ENCODE measurements at regions not wholly inside any gene's neighbourhood (a gene's known extent, or its start where the extent isn't known, plus 50 kb on each side); places are given as distances from the start of the nearest gene placed in this dataset.

- in situ Hi-C loops (cut with HindIII; ENCODE audit: low pct_unique_long_range_greater_than_20kb, low sequenced_read_pairs) (no loop called here), intact Hi-C loops (cut with micrococcal nuclease; ENCODE audit: unreplicated experiment) (no loop called here)
- POLR2A ChIA-PET: no interaction called here
- H3K4me1 ChIP-seq (ENCODE audit: control insufficient read depth, insufficient read depth, low read length): no peaks in the 10 kb centered on the region
- no peak overlapping the region for H3K27ac ChIP-seq (ENCODE audit: low read length)
- no peaks in the 10 kb centered on the region for H3K36me3 ChIP-seq (ENCODE audit: control insufficient read depth, insufficient read depth, low read length)
- no peaks in the 10 kb centered on the region for H3K9me3 ChIP-seq (ENCODE audit: control insufficient read depth, insufficient read depth, low read depth, low read length)
- ATAC-seq (no peak), DNase-seq (ENCODE audit: low read depth, low spot score) (no peak)
- TF ChIP-seq, protein P1, sequence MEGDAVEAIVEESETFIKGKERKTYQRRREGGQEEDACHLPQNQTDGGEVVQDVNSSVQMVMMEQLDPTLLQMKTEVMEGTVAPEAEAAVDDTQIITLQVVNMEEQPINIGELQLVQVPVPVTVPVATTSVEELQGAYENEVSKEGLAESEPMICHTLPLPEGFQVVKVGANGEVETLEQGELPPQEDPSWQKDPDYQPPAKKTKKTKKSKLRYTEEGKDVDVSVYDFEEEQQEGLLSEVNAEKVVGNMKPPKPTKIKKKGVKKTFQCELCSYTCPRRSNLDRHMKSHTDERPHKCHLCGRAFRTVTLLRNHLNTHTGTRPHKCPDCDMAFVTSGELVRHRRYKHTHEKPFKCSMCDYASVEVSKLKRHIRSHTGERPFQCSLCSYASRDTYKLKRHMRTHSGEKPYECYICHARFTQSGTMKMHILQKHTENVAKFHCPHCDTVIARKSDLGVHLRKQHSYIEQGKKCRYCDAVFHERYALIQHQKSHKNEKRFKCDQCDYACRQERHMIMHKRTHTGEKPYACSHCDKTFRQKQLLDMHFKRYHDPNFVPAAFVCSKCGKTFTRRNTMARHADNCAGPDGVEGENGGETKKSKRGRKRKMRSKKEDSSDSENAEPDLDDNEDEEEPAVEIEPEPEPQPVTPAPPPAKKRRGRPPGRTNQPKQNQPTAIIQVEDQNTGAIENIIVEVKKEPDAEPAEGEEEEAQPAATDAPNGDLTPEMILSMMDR (IDR thresholded peaks at IDR 0.05): no peak
- TF ChIP-seq TCF7L2 (IDR thresholded peaks at IDR 0.05; ENCODE audit: low read depth, low read length): no peak
- no peak for TF ChIP-seq REST (IDR thresholded peaks at IDR 0.05; ENCODE audit: insufficient read depth in 1 of 2, low read depth in 2 of 2, low read length in 1 of 2)
- no peak for TF ChIP-seq POLR2AphosphoS5 (IDR thresholded peaks at IDR 0.05; ENCODE audit: low read depth, low read length)
- TF ChIP-seq SIN3A (IDR thresholded peaks at IDR 0.05; ENCODE audit: borderline replicate concordance, insufficient read depth, low read depth, low read length): no peak
- H3K27me3 ChIP-seq (ENCODE audit: control insufficient read depth, insufficient read depth, low read length): no peaks in the 10 kb centered on the region
- BruUV-seq (replicated peaks): no TSS peak
- CTCF ChIA-PET: no interaction called here
- H3K4me3 ChIP-seq (ENCODE audit: low read depth in 2 of 2, low read length in 2 of 2): no peak overlapping the region
Observed at GRCh38 chr2:19845323-19845920, 56.4 kb downstream of the TTC32 start.

- no peaks in the 10 kb centered on the region for H3K27me3 ChIP-seq (ENCODE audit: control insufficient read depth, insufficient read depth, low read length)
- no peak for TF ChIP-seq TCF7L2 (IDR thresholded peaks at IDR 0.05; ENCODE audit: low read depth, low read length)
- H3K36me3 ChIP-seq (ENCODE audit: control insufficient read depth, insufficient read depth, low read length): no peaks in the 10 kb centered on the region
- H3K4me1 ChIP-seq (ENCODE audit: control insufficient read depth, insufficient read depth, low read length): no peaks in the 10 kb centered on the region
- no peak overlapping the region for H3K4me3 ChIP-seq (ENCODE audit: low read depth in 2 of 2, low read length in 2 of 2)
- BruUV-seq (replicated peaks): no TSS peak
- no peak for ATAC-seq
- in situ Hi-C loops (cut with HindIII; ENCODE audit: low pct_unique_long_range_greater_than_20kb, low sequenced_read_pairs): no loop called here
- intact Hi-C loops (cut with micrococcal nuclease; ENCODE audit: unreplicated experiment): no loop called here
- H3K9me3 ChIP-seq (ENCODE audit: control insufficient read depth, insufficient read depth, low read depth, low read length): no peaks in the 10 kb centered on the region
- CTCF ChIA-PET: no interaction called here
- no peak for DNase-seq (ENCODE audit: low read depth, low spot score)
- POLR2A ChIA-PET: no interaction called here
- no peak overlapping the region for H3K27ac ChIP-seq (ENCODE audit: low read length)
Observed at GRCh38 chr2:19844750-19845149, 57.0 kb downstream of the TTC32 start.

- Histone ChIP-seq H3K36me3 (ENCODE audit: control insufficient read depth, insufficient read depth, low read length) (no peaks in the 10 kb centered on the region), H3K4me1 (ENCODE audit: control insufficient read depth, insufficient read depth, low read length) (no peaks in the 10 kb centered on the region), H3K4me3 (ENCODE audit: low read depth in 2 of 2, low read length in 2 of 2) (no peak overlapping the region), H3K27ac (ENCODE audit: low read length) (no peak overlapping the region), H3K9me3 (ENCODE audit: control insufficient read depth, insufficient read depth, low read depth, low read length) (no peaks in the 10 kb centered on the region), H3K27me3 (ENCODE audit: control insufficient read depth, insufficient read depth, low read length) (no peaks in the 10 kb centered on the region)
- in situ Hi-C loops (cut with HindIII; ENCODE audit: low pct_unique_long_range_greater_than_20kb, low sequenced_read_pairs) (no loop called here), intact Hi-C loops (cut with micrococcal nuclease; ENCODE audit: unreplicated experiment) (no loop called here)
- TF ChIP-seq, protein P1 (IDR thresholded peaks at IDR 0.05): no peak
- TF ChIP-seq POLR2AphosphoS5 (IDR thresholded peaks at IDR 0.05; ENCODE audit: low read depth, low read length) (no peak), SIN3A (IDR thresholded peaks at IDR 0.05; ENCODE audit: borderline replicate concordance, insufficient read depth, low read depth, low read length) (no peak), REST (IDR thresholded peaks at IDR 0.05; ENCODE audit: insufficient read depth in 1 of 2, low read depth in 2 of 2, low read length in 1 of 2) (no peak), TCF7L2 (IDR thresholded peaks at IDR 0.05; ENCODE audit: low read depth, low read length) (no peak)
- no peak for DNase-seq (ENCODE audit: low read depth, low spot score)
- no TSS peak for BruUV-seq (replicated peaks)
- ChIA-PET CTCF (no interaction called here), POLR2A (no interaction called here)
- no peak for ATAC-seq
Observed at GRCh38 chr2:19843992-19844515, 57.7 kb downstream of the TTC32 start.
